H1 (cell line): ENCODE measurements at regions not wholly inside any gene's neighbourhood (a gene's known extent, or its start where the extent isn't known, plus 50 kb on each side); places are given as distances from the start of the nearest gene placed in this dataset.

Source experiments
- EP300 ChIP-seq, 2 experiments: IDR thresholded peaks; 1 replicate in 1 of 2; 2 replicates in 1 of 2; pipeline ENCODE4 v1.6.1; 2011 to 2012; ENCODE audit warnings: low read depth in 2 of 2, low read length in 2 of 2, mild to moderate bottlenecking in 2 of 2, borderline replicate concordance in 1 of 2, inconsistent platforms in 1 of 2, moderate library complexity in 1 of 2
- GTF2F1 ChIP-seq: IDR thresholded peaks from 2 replicates; pipeline ENCODE4 v1.6.1; 2012; ENCODE audit warnings: low read depth, low read length, improper control_type of control experiment, borderline replicate concordance

GRCh38 chr17:62867303-62867702 lies 59.2 kb upstream of the MARCHF10 start:
- TF ChIP-seq EP300 (IDR thresholded peaks at IDR 0.05; ENCODE audit: borderline replicate concordance in 1 of 2, low read depth in 2 of 2, low read length in 2 of 2), result no peak
- no peak for TF ChIP-seq GTF2F1
